IMR-90 (cell line): ENCODE measurements at regions not wholly inside any gene's neighbourhood (a gene's known extent, or its start where the extent isn't known, plus 50 kb on each side); places are given as distances from the start of the nearest gene placed in this dataset.

Experiments
- ATAC-seq: fragments of 200-7000 bp; cut with Tn5 transposase; 2 replicates; pipeline ENCODE4 v1.9.1; 2020; ENCODE audit warnings: low read depth, mild to moderate bottlenecking, moderate library complexity
- BruUV-seq: library from RNA; stranded (reverse); fragments of 400-500 nt; replicated peaks from 2 replicates; lab custom pipeline; 2021; lab: Mats Ljungman, UMichigan
- CTCF ChIA-PET: fragments of 300-600 bp; formaldehyde crosslinking; extraction: SDS; loops from one replicate; lab custom pipeline; 2021; ENCODE audit warnings: antibody characterized with exemption; lab: Yijun Ruan, JAX
- POLR2A ChIA-PET: fragments of 300-600 bp; sonication (Branson Sonifier 250); formaldehyde crosslinking; loops from one replicate; lab custom pipeline; 2022; ENCODE audit warnings: antibody characterized with exemption; ENCODE audit not compliant: unreplicated experiment; lab: Charles Lee
- DNase-seq: peaks from one replicate; pipeline ENCODE4 v3.0.0; 2013
- H2AFZ ChIP-seq: replicated peaks from 2 replicates; pipeline ENCODE3; 2013; ENCODE audit warnings: low read length, mild to moderate bottlenecking; ENCODE audit not compliant: poor library complexity
- H2AK5ac ChIP-seq: 2 replicates; pipeline ENCODE4 v1.6.1; 2013; ENCODE audit warnings: low read depth, low read length, inconsistent platforms
- H2AK9ac ChIP-seq: replicated peaks from 2 replicates; pipeline ENCODE3; 2013; ENCODE audit warnings: mild to moderate bottlenecking, low read depth, low read length, moderate library complexity; ENCODE audit not compliant: poor library complexity
- H2BK120ac ChIP-seq: 2 replicates; pipeline ENCODE4 v1.6.1; 2013; ENCODE audit warnings: low read depth, low read length, inconsistent platforms
- H2BK15ac ChIP-seq: 3 replicates; pipeline ENCODE4 v1.6.1; 2013; ENCODE audit warnings: low read depth, low read length, inconsistent platforms
- H2BK20ac ChIP-seq: 2 replicates; pipeline ENCODE4 v1.6.1; 2013; ENCODE audit warnings: low read depth, mild to moderate bottlenecking, inconsistent platforms, low read length, moderate library complexity
- H2BK5ac ChIP-seq: 2 replicates; pipeline ENCODE4 v1.6.1; 2013; ENCODE audit warnings: mild to moderate bottlenecking, low read depth, low read length, inconsistent platforms; ENCODE audit not compliant: poor library complexity, severe bottlenecking
- H3K14ac ChIP-seq: replicated peaks from 2 replicates; pipeline ENCODE4 v1.6.1; 2013; ENCODE audit warnings: low read depth, low read length, inconsistent platforms
- H3K18ac ChIP-seq: 2 replicates; pipeline ENCODE4 v1.6.1; 2013; ENCODE audit warnings: low read depth, low read length, control low read depth
- H3K23ac ChIP-seq: 2 replicates; pipeline ENCODE4 v1.6.1; 2013; ENCODE audit warnings: low read depth, low read length, inconsistent platforms
- H3K27ac ChIP-seq: 2 replicates; pipeline ENCODE4 v1.5.1; 2013; ENCODE audit warnings: mild to moderate bottlenecking, control low read depth, low read length; ENCODE audit not compliant: insufficient read depth
- H3K27me3 ChIP-seq: 2 replicates; pipeline ENCODE4 v1.6.1; 2013; ENCODE audit warnings: low read length; ENCODE audit not compliant: control insufficient read depth, insufficient read depth
- H3K36me3 ChIP-seq: 2 replicates; pipeline ENCODE4 v1.6.1; 2013; ENCODE audit warnings: low read length, mixed read lengths; ENCODE audit not compliant: control insufficient read depth, insufficient read depth
- H3K4ac ChIP-seq: 2 replicates; pipeline ENCODE4 v1.6.1; 2013; ENCODE audit warnings: low read depth, low read length, inconsistent platforms
- H3K4me1 ChIP-seq: 2 replicates; pipeline ENCODE4 v1.6.1; 2013; ENCODE audit warnings: low read length, mixed read lengths; ENCODE audit not compliant: control insufficient read depth, insufficient read depth
- H3K4me2 ChIP-seq: 2 replicates; pipeline ENCODE4 v1.6.1; 2013; ENCODE audit warnings: low read depth, mild to moderate bottlenecking, control low read depth, low read length, moderate library complexity
- H3K4me3 ChIP-seq: 2 replicates; pipeline ENCODE4 v1.5.1; 2013; ENCODE audit warnings: low read depth, mild to moderate bottlenecking, control low read depth, low read length, moderate library complexity; ENCODE audit not compliant: insufficient read depth
- H3K56ac ChIP-seq: 2 replicates; pipeline ENCODE4 v1.6.1; 2013; ENCODE audit warnings: low read length, inconsistent platforms; ENCODE audit not compliant: insufficient read depth; ENCODE audit errors: extremely low read depth
- H3K79me1 ChIP-seq, 2 experiments: 2 replicates each; pipeline ENCODE4 v1.6.1; 2013; ENCODE audit warnings: low read length in 2 of 2, inconsistent platforms in 1 of 2, low read depth in 1 of 2
- H3K9ac ChIP-seq: 2 replicates; pipeline ENCODE4 v1.6.1; 2013; ENCODE audit warnings: low read depth, low read length, control low read depth
- H3K9me1 ChIP-seq: 2 replicates; pipeline ENCODE4 v1.6.1; 2013; ENCODE audit warnings: low read length, inconsistent platforms; ENCODE audit not compliant: insufficient read depth
- H3K9me3 ChIP-seq: 2 replicates; pipeline ENCODE4 v1.6.1; 2013; ENCODE audit warnings: low read length; ENCODE audit not compliant: control insufficient read depth, insufficient read depth
- H4K20me1 ChIP-seq: 2 replicates; pipeline ENCODE4 v1.6.1; 2013; ENCODE audit warnings: low read length, inconsistent platforms; ENCODE audit not compliant: insufficient read depth
- H4K5ac ChIP-seq: 2 replicates; pipeline ENCODE4 v1.6.1; 2013; ENCODE audit warnings: mild to moderate bottlenecking, low read depth, low read length, control low read depth
- H4K8ac ChIP-seq, 2 experiments: 2 replicates each; pipeline ENCODE4 v1.6.1; 2013; ENCODE audit warnings: low read depth in 2 of 2, low read length in 2 of 2, control low read depth in 1 of 2, inconsistent platforms in 1 of 2
- H4K91ac ChIP-seq: 2 replicates; pipeline ENCODE4 v1.6.1; 2013; ENCODE audit warnings: low read depth, low read length, inconsistent platforms; ENCODE audit not compliant: insufficient read depth
- BHLHE40 ChIP-seq: fragments of 150-350 bp; IDR thresholded peaks from 2 replicates; pipeline ENCODE4 v1.6.1; 2016; ENCODE audit warnings: mild to moderate bottlenecking, low read depth, low read length
- CEBPB ChIP-seq: IDR thresholded peaks from 2 replicates; pipeline ENCODE4 v1.6.1; 2012; ENCODE audit warnings: low read depth, low read length, improper control_type of control experiment
- CHD1 ChIP-seq: IDR thresholded peaks from 2 replicates; pipeline ENCODE4 v1.6.1; 2012; ENCODE audit warnings: low read depth, low read length, improper control_type of control experiment
- FOS ChIP-seq: fragments of 150-350 bp; IDR thresholded peaks from 2 replicates; pipeline ENCODE4 v1.6.1; 2016; ENCODE audit warnings: low read depth, low read length
- MAFK ChIP-seq: IDR thresholded peaks from 2 replicates; pipeline ENCODE4 v1.6.1; 2012; ENCODE audit warnings: low read depth, low read length, improper control_type of control experiment
- MAZ ChIP-seq: IDR thresholded peaks from 2 replicates; pipeline ENCODE4 v1.6.1; 2012; ENCODE audit warnings: low read depth, mild to moderate bottlenecking, low read length, improper control_type of control experiment, moderate library complexity, borderline replicate concordance
- MXI1 ChIP-seq: IDR thresholded peaks from 2 replicates; pipeline ENCODE4 v1.6.1; 2012; ENCODE audit warnings: low read depth, mild to moderate bottlenecking, low read length, moderate library complexity, borderline replicate concordance
- NFE2L2 ChIP-seq: fragments of 150-350 bp; IDR thresholded peaks from 2 replicates; pipeline ENCODE4 v1.6.1; 2016; ENCODE audit warnings: low read depth, mild to moderate bottlenecking, low read length
- POLR2A ChIP-seq: IDR thresholded peaks from 2 replicates; pipeline ENCODE4 v1.6.1; 2012; ENCODE audit warnings: mild to moderate bottlenecking, low read depth, low read length
- RAD21 ChIP-seq: IDR thresholded peaks from 2 replicates; pipeline ENCODE4 v1.6.1; 2012; ENCODE audit warnings: low read length, improper control_type of control experiment
- RCOR1 ChIP-seq: IDR thresholded peaks from 2 replicates; pipeline ENCODE4 v1.6.1; 2012; ENCODE audit warnings: mild to moderate bottlenecking, low read length, improper control_type of control experiment; ENCODE audit not compliant: insufficient replicate concordance
- RFX5 ChIP-seq: IDR thresholded peaks from 2 replicates; pipeline ENCODE4 v1.8.0; 2012; ENCODE audit warnings: low read depth, mild to moderate bottlenecking, low read length, moderate library complexity
- SMC3 ChIP-seq: fragments of 150-350 bp; IDR thresholded peaks from 2 replicates; pipeline ENCODE4 v1.6.1; 2016; ENCODE audit warnings: low read depth, mild to moderate bottlenecking, antibody characterized with exemption, low read length, moderate library complexity
- dilution Hi-C: fragments of 300-500 bp; cut with HindIII; formaldehyde crosslinking; loops from one replicate; pipeline ENCODE4 v1.14.3; 2018; ENCODE audit warnings: low sequenced_read_pairs; ENCODE audit not compliant: unreplicated experiment
- in situ Hi-C: fragments of 300-500 bp; cut with MboI; formaldehyde crosslinking; loops from 3 replicates; pipeline ENCODE4 v1.14.3; 2019; ENCODE audit warnings: low sequenced_read_pairs, inconsistent platforms, mixed read lengths
- intact Hi-C: fragments of 100-400 bp; cut with micrococcal nuclease; formaldehyde crosslinking; loops from 2 replicates; pipeline ENCODE4 v1.10.0; 2022
- TF ChIP-seq, protein P1 (sequence below): fragments of 150-350 bp; IDR thresholded peaks from 2 replicates; pipeline ENCODE4 v1.6.1; 2017; ENCODE audit warnings: mild to moderate bottlenecking, antibody characterized with exemption, low read length, low read depth
- TF ChIP-seq, protein P2 (sequence below): conservative IDR thresholded peaks from 2 replicates; pipeline ENCODE4 v1.5.1; 2012; ENCODE audit warnings: mild to moderate bottlenecking, low read depth, low read length, improper control_type of control experiment
- TF ChIP-seq, protein P3 (sequence below): fragments of 150-350 bp; IDR thresholded peaks from 2 replicates; pipeline ENCODE4 v1.6.1; 2016; ENCODE audit warnings: low read depth, mild to moderate bottlenecking, low read length, moderate library complexity, borderline replicate concordance

DNA sequence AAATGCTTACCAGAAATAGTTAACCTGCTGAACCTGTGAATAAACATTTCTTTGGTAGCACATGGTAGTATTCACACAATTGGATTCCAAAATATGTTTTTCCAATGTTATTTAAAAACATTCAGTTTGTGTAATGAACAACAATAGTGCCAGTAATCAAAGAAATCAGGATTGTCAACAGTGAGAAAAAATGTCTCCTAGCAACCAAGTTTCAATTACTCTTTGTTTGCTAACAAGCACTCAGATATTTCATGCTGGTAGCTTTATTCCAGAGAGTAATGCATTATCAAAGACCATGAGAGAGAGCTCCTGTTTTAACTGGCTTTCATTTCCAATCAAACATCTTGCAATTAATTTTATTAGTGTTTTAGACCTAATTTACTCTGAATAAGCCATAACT is 768.1 kb upstream of the GRAMD2B start:
- Histone ChIP-seq H3K23ac (no peak overlapping the region), H3K79me1 (no peaks in the 10 kb centered on the region), H2BK20ac (no peak overlapping the region), H3K4me1 (no peaks in the 10 kb centered on the region), H2BK5ac (no peak overlapping the region), H3K4me2 (no peak overlapping the region), H3K36me3 (no peaks in the 10 kb centered on the region), H4K5ac (no peak overlapping the region), H2AK9ac (no peak overlapping the region), H2AK5ac (no peak overlapping the region), H3K27me3 (no peaks in the 10 kb centered on the region), H2BK15ac (no peak overlapping the region), H2AFZ (no peak overlapping the region), H2BK120ac (no peak overlapping the region), H3K9me1 (no peaks in the 10 kb centered on the region), H3K14ac (no peak overlapping the region), H3K56ac (no peak overlapping the region), H3K18ac (no peak overlapping the region), H4K8ac (no peak overlapping the region), H4K20me1 (no peaks in the 10 kb centered on the region), H3K4ac (no peak overlapping the region), H3K27ac (no peak overlapping the region), H3K9ac (no peak overlapping the region), H4K91ac (no peak overlapping the region), H3K9me3 (no peaks in the 10 kb centered on the region), H3K4me3 (no peak overlapping the region)
- ChIA-PET CTCF (no interaction called here), POLR2A (no interaction called here)
- dilution Hi-C loops: no loop called here
- in situ Hi-C loops: no loop called here
- DNase-seq (no peak), ATAC-seq (no peak)
- TF ChIP-seq POLR2A (no peak), BHLHE40 (no peak), CEBPB (no peak), NFE2L2 (no peak), MXI1 (no peak), RCOR1 (no peak), RFX5 (no peak), RAD21 (no peak), CHD1 (no peak), FOS (no peak), SMC3 (no peak), MAZ (no peak), MAFK (no peak)
- TF ChIP-seq, protein P1, sequence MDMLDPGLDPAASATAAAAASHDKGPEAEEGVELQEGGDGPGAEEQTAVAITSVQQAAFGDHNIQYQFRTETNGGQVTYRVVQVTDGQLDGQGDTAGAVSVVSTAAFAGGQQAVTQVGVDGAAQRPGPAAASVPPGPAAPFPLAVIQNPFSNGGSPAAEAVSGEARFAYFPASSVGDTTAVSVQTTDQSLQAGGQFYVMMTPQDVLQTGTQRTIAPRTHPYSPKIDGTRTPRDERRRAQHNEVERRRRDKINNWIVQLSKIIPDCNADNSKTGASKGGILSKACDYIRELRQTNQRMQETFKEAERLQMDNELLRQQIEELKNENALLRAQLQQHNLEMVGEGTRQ: no peak
- TF ChIP-seq, protein P2, sequence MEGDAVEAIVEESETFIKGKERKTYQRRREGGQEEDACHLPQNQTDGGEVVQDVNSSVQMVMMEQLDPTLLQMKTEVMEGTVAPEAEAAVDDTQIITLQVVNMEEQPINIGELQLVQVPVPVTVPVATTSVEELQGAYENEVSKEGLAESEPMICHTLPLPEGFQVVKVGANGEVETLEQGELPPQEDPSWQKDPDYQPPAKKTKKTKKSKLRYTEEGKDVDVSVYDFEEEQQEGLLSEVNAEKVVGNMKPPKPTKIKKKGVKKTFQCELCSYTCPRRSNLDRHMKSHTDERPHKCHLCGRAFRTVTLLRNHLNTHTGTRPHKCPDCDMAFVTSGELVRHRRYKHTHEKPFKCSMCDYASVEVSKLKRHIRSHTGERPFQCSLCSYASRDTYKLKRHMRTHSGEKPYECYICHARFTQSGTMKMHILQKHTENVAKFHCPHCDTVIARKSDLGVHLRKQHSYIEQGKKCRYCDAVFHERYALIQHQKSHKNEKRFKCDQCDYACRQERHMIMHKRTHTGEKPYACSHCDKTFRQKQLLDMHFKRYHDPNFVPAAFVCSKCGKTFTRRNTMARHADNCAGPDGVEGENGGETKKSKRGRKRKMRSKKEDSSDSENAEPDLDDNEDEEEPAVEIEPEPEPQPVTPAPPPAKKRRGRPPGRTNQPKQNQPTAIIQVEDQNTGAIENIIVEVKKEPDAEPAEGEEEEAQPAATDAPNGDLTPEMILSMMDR: no peak
- TF ChIP-seq, protein P3, sequence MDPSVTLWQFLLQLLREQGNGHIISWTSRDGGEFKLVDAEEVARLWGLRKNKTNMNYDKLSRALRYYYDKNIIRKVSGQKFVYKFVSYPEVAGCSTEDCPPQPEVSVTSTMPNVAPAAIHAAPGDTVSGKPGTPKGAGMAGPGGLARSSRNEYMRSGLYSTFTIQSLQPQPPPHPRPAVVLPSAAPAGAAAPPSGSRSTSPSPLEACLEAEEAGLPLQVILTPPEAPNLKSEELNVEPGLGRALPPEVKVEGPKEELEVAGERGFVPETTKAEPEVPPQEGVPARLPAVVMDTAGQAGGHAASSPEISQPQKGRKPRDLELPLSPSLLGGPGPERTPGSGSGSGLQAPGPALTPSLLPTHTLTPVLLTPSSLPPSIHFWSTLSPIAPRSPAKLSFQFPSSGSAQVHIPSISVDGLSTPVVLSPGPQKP: no peak
- intact Hi-C loops: no loop called here
- BruUV-seq: no TSS peak
